IPS-15b (cell line): ENCODE measurements at regions not wholly inside any gene's neighbourhood (a gene's known extent, or its start where the extent isn't known, plus 50 kb on each side); places are given as distances from the start of the nearest gene placed in this dataset.

Experiments used
- H3K27me3 ChIP-seq: one replicate; pipeline ENCODE4 v1.6.1; 2013; ENCODE audit warnings: low read length; ENCODE audit not compliant: control insufficient read depth, insufficient read depth
- H3K36me3 ChIP-seq: one replicate; pipeline ENCODE4 v1.6.1; 2013; ENCODE audit warnings: low read length; ENCODE audit not compliant: control insufficient read depth, insufficient read depth
- H3K4me1 ChIP-seq: one replicate; pipeline ENCODE4 v1.6.1; 2013; ENCODE audit warnings: mild to moderate bottlenecking, low read length; ENCODE audit not compliant: control insufficient read depth, insufficient read depth
- H3K4me3 ChIP-seq: one replicate; pipeline ENCODE4 v1.5.1; 2013; ENCODE audit warnings: low read depth, low read length
- H3K9ac ChIP-seq: one replicate; pipeline ENCODE4 v1.6.1; 2013; ENCODE audit warnings: low read depth, mild to moderate bottlenecking, low read length
- H3K9me3 ChIP-seq: one replicate; pipeline ENCODE4 v1.6.1; 2013; ENCODE audit warnings: mild to moderate bottlenecking, low read length; ENCODE audit not compliant: control insufficient read depth, insufficient read depth

DNA sequence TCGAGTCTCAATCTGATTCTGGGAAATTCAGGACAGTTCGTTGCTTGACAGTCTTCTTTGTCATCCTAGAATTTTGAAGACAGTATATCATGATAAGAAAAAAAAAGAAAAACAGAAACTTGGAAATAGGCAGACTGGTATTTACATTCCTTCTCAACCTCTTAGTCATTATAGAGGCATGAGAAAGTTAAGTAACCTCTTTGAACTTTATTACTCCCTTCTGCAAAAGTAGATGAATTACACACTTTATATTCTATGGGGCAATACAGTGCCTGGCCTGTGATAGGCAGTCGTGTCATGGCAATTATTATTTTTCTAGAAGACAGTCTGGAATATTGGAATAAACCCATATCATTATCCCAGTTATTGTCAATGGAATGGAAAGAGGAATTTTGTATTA, 828.9 kb downstream of the TLR4 start:
- H3K36me3 ChIP-seq: no peaks in the 10 kb centered on the region
- H3K9ac ChIP-seq: no peak overlapping the region
- no peaks in the 10 kb centered on the region for H3K9me3 ChIP-seq
- no peaks in the 10 kb centered on the region for H3K4me1 ChIP-seq
- no peak overlapping the region for H3K4me3 ChIP-seq
- H3K27me3 ChIP-seq: no peaks in the 10 kb centered on the region

DNA sequence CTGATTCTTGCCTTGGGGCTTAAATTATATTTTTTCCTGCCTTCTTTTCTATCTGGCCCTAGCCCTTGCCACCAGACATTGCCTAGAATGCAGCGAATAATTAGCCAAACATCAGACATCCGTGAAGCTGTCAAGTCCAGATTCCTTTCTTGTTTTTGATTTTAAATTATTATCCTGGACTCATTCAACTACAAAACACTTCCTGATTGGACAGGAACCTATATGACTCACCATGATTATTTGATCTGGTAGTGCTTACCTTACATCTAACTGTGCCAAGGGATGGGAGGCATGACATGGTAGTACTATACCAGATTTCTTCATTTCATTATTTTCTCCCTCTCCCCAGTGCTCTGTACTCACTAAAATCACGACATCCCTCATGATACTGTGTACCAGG, 829.6 kb downstream of the TLR4 start:
- Histone ChIP-seq H3K4me3 (no peak overlapping the region), H3K9me3 (no peaks in the 10 kb centered on the region), H3K27me3 (no peaks in the 10 kb centered on the region), H3K4me1 (no peaks in the 10 kb centered on the region), H3K36me3 (no peaks in the 10 kb centered on the region), H3K9ac (no peak overlapping the region)

DNA sequence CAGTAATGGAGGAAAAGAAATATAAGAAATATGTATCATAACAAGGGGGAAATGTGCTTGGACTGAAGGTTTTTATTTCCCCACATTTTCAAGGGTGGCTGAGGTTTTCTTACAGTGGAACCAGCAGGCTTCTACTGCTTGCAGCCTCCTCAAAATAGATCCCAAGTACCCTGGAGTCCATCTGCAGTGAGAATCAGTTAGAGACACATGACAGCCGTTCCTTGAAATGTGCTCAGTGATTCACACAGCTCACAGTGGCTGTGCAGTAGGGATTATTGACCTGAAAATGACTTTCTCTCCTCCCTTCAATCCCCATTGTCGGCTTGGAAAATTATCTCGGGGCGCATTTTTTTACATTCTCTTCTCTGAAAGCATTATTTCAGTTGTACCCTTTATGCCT, 832.0 kb downstream of the TLR4 start:
- Histone ChIP-seq H3K36me3 (no peaks in the 10 kb centered on the region), H3K9me3 (no peaks in the 10 kb centered on the region), H3K9ac (no peak overlapping the region), H3K4me3 (no peak overlapping the region), H3K27me3 (no peaks in the 10 kb centered on the region), H3K4me1 (no peaks in the 10 kb centered on the region)

DNA sequence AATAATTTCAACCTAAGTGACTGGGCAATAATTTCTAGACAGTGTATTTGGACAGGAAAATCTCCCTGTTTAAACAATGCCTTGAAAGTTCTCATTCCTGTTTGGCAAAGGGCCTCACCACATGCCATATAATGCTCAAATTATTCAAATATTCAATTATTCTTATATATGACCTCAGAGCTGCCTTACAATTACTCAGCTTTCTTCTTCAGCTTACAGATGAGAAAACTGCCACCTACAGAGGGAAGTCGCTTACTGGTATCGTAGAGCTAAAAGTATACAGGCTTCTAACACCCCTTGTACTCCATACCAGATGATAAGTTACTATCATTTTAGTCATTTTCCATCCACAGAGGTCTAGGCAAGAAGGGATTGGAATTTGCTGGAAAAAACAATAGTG, 830.3 kb downstream of the BRINP1 start:
- H3K9ac ChIP-seq: no peak overlapping the region
- no peaks in the 10 kb centered on the region for H3K4me1 ChIP-seq
- H3K4me3 ChIP-seq: no peak overlapping the region
- no peaks in the 10 kb centered on the region for H3K36me3 ChIP-seq
- H3K9me3 ChIP-seq: no peaks in the 10 kb centered on the region
- H3K27me3 ChIP-seq: no peaks in the 10 kb centered on the region

DNA sequence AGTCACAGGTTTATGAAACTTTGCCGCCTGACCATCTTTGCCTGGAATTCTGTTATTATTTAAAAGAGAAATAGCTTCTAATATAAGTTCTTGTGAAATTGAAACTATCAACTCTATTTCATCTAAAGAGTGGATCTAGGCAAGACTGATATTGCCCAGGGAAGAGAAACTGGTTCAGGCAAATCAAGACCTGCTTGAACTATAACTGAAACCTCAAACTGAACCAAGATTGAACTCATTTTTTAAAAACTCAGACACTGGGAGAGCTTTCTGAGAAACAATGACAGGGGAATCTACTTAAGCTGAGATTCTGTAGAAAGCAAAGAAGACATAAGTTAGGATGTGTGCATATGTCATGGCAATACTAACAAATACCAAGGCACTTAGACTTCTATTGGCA, 815.8 kb downstream of the BRINP1 start:
- Histone ChIP-seq H3K27me3 (no peaks in the 10 kb centered on the region), H3K9me3 (no peaks in the 10 kb centered on the region), H3K9ac (no peak overlapping the region), H3K4me1 (no peaks in the 10 kb centered on the region), H3K4me3 (no peak overlapping the region), H3K36me3 (no peaks in the 10 kb centered on the region)

DNA sequence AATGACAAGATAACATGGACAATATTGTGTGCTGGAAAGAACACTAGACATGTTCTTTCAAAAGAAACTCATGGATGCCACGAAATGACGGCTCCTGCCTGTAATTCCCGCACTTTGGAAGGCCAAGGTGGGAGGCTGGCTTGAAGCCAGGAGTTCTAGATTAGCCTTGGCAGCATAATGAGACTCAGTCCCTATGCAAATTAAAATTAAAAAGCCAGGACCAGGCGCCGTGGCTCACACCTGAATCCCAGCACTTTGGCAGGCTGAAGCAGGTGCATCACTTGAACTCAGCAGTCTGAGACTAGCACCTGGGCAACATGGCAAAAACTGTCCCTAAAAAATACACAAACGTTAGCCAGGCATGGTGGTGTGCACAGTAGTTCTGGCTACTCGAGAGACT, 814.2 kb downstream of the BRINP1 start:
- Histone ChIP-seq H3K36me3 (no peaks in the 10 kb centered on the region), H3K4me3 (no peak overlapping the region), H3K9me3 (no peaks in the 10 kb centered on the region), H3K9ac (no peak overlapping the region), H3K4me1 (no peaks in the 10 kb centered on the region), H3K27me3 (no peaks in the 10 kb centered on the region)

DNA sequence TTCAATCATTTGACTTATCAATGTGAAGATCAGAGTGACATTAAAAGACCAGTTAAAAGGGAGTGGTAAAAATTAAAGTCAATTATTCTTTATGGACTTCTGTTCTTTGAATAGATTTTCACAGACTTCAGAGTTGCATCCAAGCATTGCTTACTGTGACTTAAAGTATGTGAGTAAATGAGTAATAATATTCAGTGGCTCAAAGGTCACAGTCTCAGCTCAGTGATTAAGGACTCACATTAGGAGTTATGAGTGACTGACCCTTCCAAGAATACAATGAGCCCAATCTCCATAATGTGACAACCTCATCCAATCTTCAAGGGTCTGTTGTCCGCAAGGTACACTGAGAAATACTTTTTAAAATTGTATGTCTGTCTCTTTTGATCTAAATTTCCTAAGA, 811.2 kb downstream of the BRINP1 start:
- Histone ChIP-seq H3K4me1 (no peaks in the 10 kb centered on the region), H3K9me3 (no peaks in the 10 kb centered on the region), H3K36me3 (no peaks in the 10 kb centered on the region), H3K27me3 (no peaks in the 10 kb centered on the region), H3K4me3 (no peak overlapping the region), H3K9ac (no peak overlapping the region)

DNA sequence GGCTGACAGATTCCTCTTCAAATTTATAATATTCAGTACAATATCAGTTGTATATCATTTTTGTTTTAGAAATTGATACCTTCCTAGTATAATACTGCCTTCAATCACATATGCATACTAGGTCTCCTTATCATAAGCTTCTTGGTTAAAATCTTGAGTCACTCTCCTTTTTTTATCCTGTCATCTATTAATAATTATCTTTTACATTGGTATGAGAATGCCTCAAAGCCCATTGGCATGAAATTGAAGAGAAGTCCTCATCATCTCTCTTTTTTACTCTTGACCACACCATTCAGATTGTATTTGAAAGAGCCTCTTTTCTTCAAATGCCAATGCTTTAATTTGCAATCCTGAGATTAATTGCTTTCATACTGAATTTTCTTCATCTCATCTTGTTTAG, 810.3 kb downstream of the BRINP1 start:
- Histone ChIP-seq H3K9me3 (no peaks in the 10 kb centered on the region), H3K4me1 (no peaks in the 10 kb centered on the region), H3K4me3 (no peak overlapping the region), H3K36me3 (no peaks in the 10 kb centered on the region), H3K27me3 (no peaks in the 10 kb centered on the region), H3K9ac (no peak overlapping the region)

DNA sequence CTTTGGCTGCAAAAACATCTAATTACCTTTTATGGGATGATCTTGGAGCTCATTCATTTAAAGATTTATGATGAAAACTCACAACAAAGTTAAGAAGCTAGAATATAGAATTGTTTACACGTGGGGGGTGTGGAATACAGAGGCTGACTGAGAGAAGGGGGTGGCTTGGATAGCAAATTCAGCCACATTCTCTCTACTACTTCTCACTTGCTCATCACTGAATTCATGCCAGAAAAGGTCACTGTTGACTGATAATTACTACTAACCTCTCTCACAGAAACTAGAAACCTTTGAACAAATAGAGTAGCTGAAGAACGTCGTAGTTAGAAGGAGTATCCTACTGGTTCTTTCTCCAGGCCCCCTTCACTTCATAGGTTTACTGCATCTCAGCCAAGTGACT, 808.2 kb downstream of the BRINP1 start:
- Histone ChIP-seq H3K36me3 (no peaks in the 10 kb centered on the region), H3K9ac (no peak overlapping the region), H3K9me3 (no peaks in the 10 kb centered on the region), H3K4me1 (no peaks in the 10 kb centered on the region), H3K4me3 (no peak overlapping the region), H3K27me3 (no peaks in the 10 kb centered on the region)

DNA sequence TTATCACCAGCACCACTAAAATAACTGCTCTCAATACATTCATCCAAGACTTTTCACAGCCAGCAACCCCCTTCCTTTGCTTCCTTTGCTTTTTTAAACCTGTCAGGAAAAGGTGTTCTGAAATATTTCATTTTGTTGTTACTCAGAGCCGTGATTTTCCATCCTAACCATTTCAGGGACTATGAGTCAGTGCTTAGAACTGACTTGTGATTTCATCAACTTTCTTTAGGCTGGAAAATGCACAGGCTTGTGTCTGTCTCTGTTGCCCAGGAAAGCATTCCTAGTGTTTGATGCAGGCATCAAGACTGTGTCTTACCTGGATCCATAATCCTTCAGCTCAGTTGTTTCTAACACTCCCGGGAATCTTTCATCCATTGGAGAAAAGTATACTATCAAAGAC, 805.6 kb downstream of the BRINP1 start:
- Histone ChIP-seq H3K36me3 (no peaks in the 10 kb centered on the region), H3K9me3 (no peaks in the 10 kb centered on the region), H3K4me1 (no peaks in the 10 kb centered on the region), H3K9ac (no peak overlapping the region), H3K4me3 (no peak overlapping the region), H3K27me3 (no peaks in the 10 kb centered on the region)

DNA sequence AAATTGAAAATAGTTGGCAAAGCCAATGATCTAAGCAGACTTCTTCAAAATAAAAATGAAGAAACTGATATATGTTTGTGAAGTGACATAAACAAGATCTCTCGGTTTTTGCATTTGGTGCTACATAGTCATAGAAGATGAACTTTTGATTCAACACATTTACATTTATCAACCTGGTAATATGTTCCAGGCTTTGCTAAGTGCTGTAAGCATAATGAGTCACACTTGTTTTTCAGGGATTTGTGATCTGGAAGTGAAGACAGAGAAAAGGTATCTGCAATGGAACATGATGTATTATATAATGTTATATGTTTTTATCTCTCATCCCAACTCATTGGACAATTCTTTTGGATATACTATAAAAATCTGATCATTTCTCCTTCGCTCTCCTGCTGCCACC, 801.4 kb downstream of the BRINP1 start:
- Histone ChIP-seq H3K27me3 (no peaks in the 10 kb centered on the region), H3K9ac (no peak overlapping the region), H3K9me3 (no peaks in the 10 kb centered on the region), H3K4me1 (no peaks in the 10 kb centered on the region), H3K4me3 (no peak overlapping the region), H3K36me3 (no peaks in the 10 kb centered on the region)

DNA sequence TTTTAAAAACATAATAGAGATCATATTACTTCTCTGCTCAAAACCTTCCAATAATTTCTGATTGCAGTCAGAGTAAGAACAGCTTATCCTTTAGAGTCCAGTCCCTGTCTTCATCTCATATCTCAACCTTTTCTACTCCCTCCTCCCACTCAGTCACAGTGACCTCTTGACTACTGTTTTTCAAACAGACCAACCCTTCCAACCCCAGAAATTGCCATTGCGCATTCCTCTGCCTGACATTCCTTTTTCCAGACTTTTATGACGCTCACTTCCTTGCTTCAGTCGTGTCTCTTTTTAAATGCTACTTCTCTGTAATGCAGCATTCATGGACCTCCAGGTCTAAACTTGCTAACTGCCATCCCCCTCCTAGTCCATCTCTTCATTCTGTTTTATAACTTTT, 800.5 kb downstream of the BRINP1 start:
- Histone ChIP-seq H3K4me1 (no peaks in the 10 kb centered on the region), H3K36me3 (no peaks in the 10 kb centered on the region), H3K27me3 (no peaks in the 10 kb centered on the region), H3K9me3 (no peaks in the 10 kb centered on the region), H3K4me3 (no peak overlapping the region), H3K9ac (no peak overlapping the region)

DNA sequence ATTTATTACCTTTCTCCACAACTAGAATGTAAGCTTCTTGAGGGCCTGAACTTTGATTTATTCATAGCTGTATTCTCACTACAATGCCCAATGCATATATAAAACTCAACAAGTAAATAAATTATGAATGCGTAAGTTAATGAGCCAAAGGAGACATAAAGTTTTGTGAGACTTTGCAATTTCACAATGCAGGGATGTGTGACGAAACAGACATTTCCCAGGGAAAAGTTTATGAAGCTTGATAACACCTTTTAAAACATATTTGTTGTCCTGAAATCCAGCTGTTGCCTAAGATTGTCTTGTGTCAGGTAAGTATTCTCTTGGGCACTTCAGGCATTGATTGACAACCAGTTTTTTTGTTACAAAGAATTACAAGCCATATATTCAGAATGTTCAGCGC, 800.1 kb downstream of the BRINP1 start:
- no peak overlapping the region for H3K9ac ChIP-seq
- H3K4me1 ChIP-seq: no peaks in the 10 kb centered on the region
- H3K4me3 ChIP-seq: no peak overlapping the region
- no peaks in the 10 kb centered on the region for H3K36me3 ChIP-seq
- no peaks in the 10 kb centered on the region for H3K9me3 ChIP-seq
- no peaks in the 10 kb centered on the region for H3K27me3 ChIP-seq
